Right cardiac atrium (tissue), 5 donors: ENCODE measurements at regions not wholly inside any gene's neighbourhood (a gene's known extent, or its start where the extent isn't known, plus 50 kb on each side); places are given as distances from the start of the nearest gene placed in this dataset.
A peak's percentile ranks its signal among the peaks of the same experiment; 100 is the strongest.

Experiments used
- ATAC-seq, 2 donors: fragments of 200-7000 bp; cut with Tn5 transposase; one replicate each; pipeline versions ENCODE4 v1.8.0 to v1.9.1; 2020; ENCODE audit warnings: moderate library complexity in 2 of 2, mild to moderate bottlenecking in 1 of 2
- DNase-seq, 3 donors: peaks; one replicate each; pipeline ENCODE4 v3.0.0-alpha.2; 2020
- H3K27ac ChIP-seq: one replicate; pipeline ENCODE4 v1.5.1; 2013; ENCODE audit warnings: mild to moderate bottlenecking, low read length, control low read depth, moderate library complexity
- H3K27me3 ChIP-seq: one replicate; pipeline ENCODE4 v1.6.1; 2013; ENCODE audit not compliant: control insufficient read depth, insufficient read depth
- H3K4me1 ChIP-seq: one replicate; pipeline ENCODE4 v1.6.1; 2013; ENCODE audit warnings: low read length; ENCODE audit not compliant: control insufficient read depth, insufficient read depth
- H3K4me3 ChIP-seq: one replicate; pipeline ENCODE4 v1.5.1; 2013; ENCODE audit warnings: low read length, control low read depth
- H3K9me3 ChIP-seq: one replicate; pipeline ENCODE4 v1.6.1; 2013; ENCODE audit warnings: low read length; ENCODE audit not compliant: control insufficient read depth
- WGBS: extraction: QIAGEN DNeasy Blood & Tissue Kit; methylation state at CpG from one replicate; pipeline ENCODE4 v1.1.7; 2013; 5-methylcytosine and 5-hydroxymethylcytosine counted together
- intact Hi-C, 4 donors: fragments of 100-400 bp; cut with DNase I; formaldehyde crosslinking; loops; one replicate each; pipeline versions ENCODE4 v1.11.0 to v1.14.0; 2022 to 2023
- donor health status: healthy with polysubstance abuse.
- donor health status: DM: no; HTN: yes; CAD: no.
- donor health status: DM: no; HTN: no; CAD: no.
- donor health status: DM: no; HTN: yes; CAD: no; lungs with severe emphysema.
- donor health status: DM: yes; HTN: yes; CAD: no.

GRCh38 chr22:49599691-49600455 lies 227.8 kb downstream of the BRD1 start:
- no peaks in the 10 kb centered on the region for H3K27me3 ChIP-seq
- 84% methylated on average over 25 of the region's 25 CpGs for WGBS
- H3K9me3 ChIP-seq = no peaks in the 10 kb centered on the region
- H3K4me1 ChIP-seq = no peaks in the 10 kb centered on the region
- no peak for ATAC-seq
- intact Hi-C loops = no loop called here
- DNase-seq = no peak
- H3K27ac ChIP-seq = no peak overlapping the region
- no peak overlapping the region for H3K4me3 ChIP-seq

DNA sequence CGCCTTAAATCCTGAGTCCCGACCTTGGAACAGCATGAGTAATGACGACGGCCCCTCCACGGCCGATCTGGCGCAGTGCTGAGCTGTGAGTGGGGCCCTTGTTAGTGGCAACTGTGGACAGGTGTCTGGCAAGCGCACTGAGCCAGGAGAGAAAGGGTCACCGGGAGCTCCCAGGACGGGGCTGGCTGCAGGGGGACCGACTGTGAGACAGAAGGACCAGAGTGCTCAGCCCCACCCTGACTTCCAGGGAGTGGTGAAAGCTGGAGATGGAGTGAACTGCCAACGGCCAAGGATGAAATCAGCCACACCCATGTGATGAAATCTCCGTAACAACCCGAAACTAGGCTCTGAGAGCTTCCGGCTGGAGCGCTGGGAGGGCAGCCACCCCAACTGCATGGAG lies 228.6 kb downstream of the BRD1 start:
- 65% methylated on average over 16 of the region's 16 CpGs for WGBS

GRCh38 chr22:49598338-49598737 lies 229.3 kb downstream of the BRD1 start:
- Histone ChIP-seq H3K27ac (no peak overlapping the region), H3K4me1 (no peaks in the 10 kb centered on the region), H3K4me3 (no peak overlapping the region), H3K27me3 (no peaks in the 10 kb centered on the region), H3K9me3 (no peaks in the 10 kb centered on the region)
- intact Hi-C loops = no loop called here
- ATAC-seq (no peak), DNase-seq (no peak)
- WGBS = 87% methylated on average over 9 of the region's 9 CpGs

More for the DNA sequence above, 228.6 kb downstream of the BRD1 start:
- Histone ChIP-seq H3K27ac (no peak overlapping the region), H3K4me3 (no peak overlapping the region), H3K27me3 (no peaks in the 10 kb centered on the region), H3K4me1 (no peaks in the 10 kb centered on the region), H3K9me3 (no peaks in the 10 kb centered on the region)
- DNase-seq (no peak), ATAC-seq (no peak)
- intact Hi-C loops = no loop called here

DNA sequence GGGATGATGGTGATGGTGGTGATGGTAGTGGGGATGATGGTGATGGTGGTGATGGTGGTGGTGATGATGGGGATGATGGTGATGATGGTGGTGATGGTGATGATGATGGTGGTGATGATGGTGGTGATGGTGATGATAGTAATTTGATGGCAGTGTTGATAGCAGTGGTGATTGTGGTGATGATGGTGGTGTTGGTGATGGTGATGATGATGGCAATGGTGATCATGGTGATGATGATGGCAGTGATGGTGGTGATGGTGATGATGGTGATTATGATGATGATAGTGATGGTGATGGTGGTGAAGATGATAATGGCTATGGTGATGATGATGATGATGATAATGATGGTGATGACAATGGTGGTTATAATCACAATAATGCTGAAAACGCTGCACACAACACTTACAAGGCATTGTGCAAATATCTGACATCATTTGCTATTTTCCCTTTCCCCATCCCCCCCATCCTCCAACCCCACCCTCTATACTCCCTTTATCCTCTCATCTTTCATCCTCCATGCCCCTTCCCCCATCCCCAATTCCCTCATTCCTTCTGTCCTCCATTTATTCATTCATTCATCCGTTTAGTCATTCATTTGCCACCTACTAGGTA lies 230.1 kb downstream of the BRD1 start:
- Histone ChIP-seq H3K27me3 (no peaks in the 10 kb centered on the region), H3K4me1 (no peaks in the 10 kb centered on the region), H3K4me3 (no peak overlapping the region), H3K9me3 (no peaks in the 10 kb centered on the region), H3K27ac (no peak overlapping the region)
- intact Hi-C loops = no loop called here
- ATAC-seq (no peak), DNase-seq (no peak)
- WGBS = 79% methylated on average over 2 of the region's 2 CpGs

DNA sequence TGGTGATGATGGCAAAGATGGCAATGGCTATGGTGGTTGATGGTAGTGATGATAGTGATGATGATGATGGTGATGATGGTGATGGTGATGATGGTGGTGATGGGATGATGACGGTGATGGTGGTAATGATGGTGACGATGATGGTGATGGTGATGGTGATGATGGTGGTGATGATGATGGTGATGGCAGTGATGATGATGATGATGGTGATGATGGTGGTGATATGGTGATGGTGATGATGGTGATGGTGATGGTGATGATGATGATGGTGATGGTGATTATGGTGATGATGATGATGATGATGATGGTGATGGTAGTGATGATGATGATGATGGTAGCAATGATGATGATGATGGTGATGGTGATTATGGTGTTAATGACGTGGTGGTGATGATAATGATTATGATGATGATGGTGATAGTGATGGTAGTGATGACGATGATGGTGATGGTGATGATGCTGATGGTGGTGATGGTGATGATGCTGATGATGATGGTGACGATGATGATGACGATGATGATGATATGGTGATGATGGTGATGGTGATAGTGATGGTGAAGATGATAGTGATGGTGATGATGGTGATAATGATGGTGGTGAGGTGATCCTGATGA lies 232.1 kb downstream of the BRD1 start:
- Histone ChIP-seq H3K4me1 (no peaks in the 10 kb centered on the region), H3K27ac (no peak overlapping the region), H3K9me3 (no peaks in the 10 kb centered on the region), H3K4me3 (no peak overlapping the region), H3K27me3 (no peaks in the 10 kb centered on the region)
- ATAC-seq (no peak), DNase-seq (no peak)
- WGBS = 89% methylated on average over 6 of the region's 6 CpGs
- intact Hi-C loops = no loop called here

- Histone ChIP-seq H3K27me3 (no peaks in the 10 kb centered on the region), H3K27ac (no peak overlapping the region), H3K4me3 (no peak overlapping the region), H3K4me1 (no peaks in the 10 kb centered on the region), H3K9me3 (no peaks in the 10 kb centered on the region)
- DNase-seq (no peak), ATAC-seq (no peak)
- WGBS = 85% methylated on average over 6 of the region's 6 CpGs
- intact Hi-C loops = no loop called here
Measured at GRCh38 chr22:49594078-49594477, 233.6 kb downstream of the BRD1 start.

DNA sequence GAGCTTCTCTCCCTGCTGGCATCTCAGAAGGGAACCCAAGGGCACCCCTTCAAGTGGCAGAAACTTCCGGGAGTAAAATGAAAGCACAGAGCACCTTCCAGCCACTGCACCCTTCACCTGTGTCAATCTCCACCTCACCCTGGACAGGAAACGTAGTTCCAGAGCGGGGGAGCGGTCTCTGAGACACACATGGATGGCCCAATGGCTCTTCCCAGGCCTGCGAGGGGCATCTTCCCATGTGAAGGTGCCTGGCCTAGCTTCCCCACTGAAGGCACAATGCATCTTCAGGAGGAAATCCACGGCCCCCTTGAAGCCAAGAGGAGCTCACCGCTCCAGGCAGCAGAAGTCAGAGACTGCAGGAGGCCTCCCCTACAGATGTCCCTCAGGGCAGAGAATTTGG lies 234.2 kb downstream of the BRD1 start:
- ATAC-seq = no peak
- no peak for DNase-seq
- no peaks in the 10 kb centered on the region for H3K4me1 ChIP-seq
- H3K27me3 ChIP-seq = no peaks in the 10 kb centered on the region
- 86% methylated on average over 7 of the region's 7 CpGs for WGBS
- no peak overlapping the region for H3K27ac ChIP-seq
- H3K9me3 ChIP-seq = no peaks in the 10 kb centered on the region
- H3K4me3 ChIP-seq = no peak overlapping the region
- intact Hi-C loops = no loop called here

- H3K4me1 ChIP-seq = no peaks in the 10 kb centered on the region
- 67% methylated on average over 12 of the region's 12 CpGs for WGBS
- H3K27ac ChIP-seq = no peak overlapping the region
- H3K9me3 ChIP-seq = no peaks in the 10 kb centered on the region
- peak in 1 of 2 donors; percentile 52 for ATAC-seq
- H3K27me3 ChIP-seq = no peaks in the 10 kb centered on the region
- intact Hi-C loops = no loop called here
- DNase-seq = no peak
- no peak overlapping the region for H3K4me3 ChIP-seq
Measured at GRCh38 chr22:49592780-49593501, 234.7 kb downstream of the BRD1 start.

- intact Hi-C loops = no loop called here
- H3K4me1 ChIP-seq = no peaks in the 10 kb centered on the region
- H3K4me3 ChIP-seq = no peak overlapping the region
- DNase-seq = no peak
- no peak for ATAC-seq
- no peak overlapping the region for H3K27ac ChIP-seq
- H3K27me3 ChIP-seq = no peaks in the 10 kb centered on the region
- H3K9me3 ChIP-seq = no peaks in the 10 kb centered on the region
- 86% methylated on average over 17 of the region's 17 CpGs for WGBS
Measured at GRCh38 chr22:49590851-49591445, 236.7 kb downstream of the BRD1 start.

DNA sequence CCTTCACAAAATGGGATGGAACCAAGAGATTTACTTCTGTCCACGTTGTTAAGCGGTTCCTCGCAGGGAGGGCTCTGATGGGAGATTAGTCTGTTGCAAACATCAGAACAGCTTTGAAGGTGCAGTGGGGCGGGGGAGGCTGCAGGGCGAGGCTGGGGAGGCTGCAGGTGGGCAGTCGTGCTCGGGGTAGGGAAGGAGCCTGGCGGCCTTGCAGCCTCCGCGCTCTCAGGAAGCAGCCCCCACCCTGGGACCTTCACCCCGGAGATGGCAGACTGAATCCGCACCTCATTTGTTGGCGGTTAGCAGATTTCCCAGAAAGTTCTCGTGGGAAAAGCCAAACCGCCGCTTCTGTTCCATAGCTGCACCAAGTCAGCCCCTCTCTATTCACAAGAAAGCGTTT lies 237.3 kb downstream of the BRD1 start:
- intact Hi-C loops = no loop called here
- Histone ChIP-seq H3K9me3 (no peaks in the 10 kb centered on the region), H3K4me3 (no peak overlapping the region), H3K27ac (no peak overlapping the region), H3K4me1 (no peaks in the 10 kb centered on the region), H3K27me3 (no peaks in the 10 kb centered on the region)
- no peak for ATAC-seq
- peak in 1 of 3 donors; percentile 39 for DNase-seq
- WGBS = 89% methylated on average over 17 of the region's 17 CpGs

DNA sequence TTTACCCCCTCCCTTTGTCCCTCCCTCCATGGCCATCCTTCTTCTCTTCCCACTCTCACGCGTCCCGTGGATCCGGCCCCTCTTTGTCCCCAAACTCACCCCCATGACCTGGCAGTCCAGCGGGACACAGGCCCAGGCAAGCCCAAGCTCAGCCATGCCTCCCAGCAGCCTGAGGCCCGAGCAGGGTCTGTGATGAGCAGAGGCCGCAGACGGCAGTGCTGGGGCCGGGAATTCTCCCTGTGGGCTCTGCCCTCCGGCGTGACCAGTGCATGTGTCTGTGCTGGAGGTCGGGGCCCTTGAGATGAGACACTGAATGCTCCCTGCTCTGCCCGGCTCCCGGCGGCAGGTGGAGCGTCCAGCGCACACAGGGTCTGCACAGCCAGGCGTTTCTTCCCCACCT lies 237.9 kb downstream of the BRD1 start:
- intact Hi-C loops = no loop called here
- H3K9me3 ChIP-seq = no peaks in the 10 kb centered on the region
- WGBS = 90% methylated on average over 18 of the region's 18 CpGs
- no peak for ATAC-seq
- DNase-seq = no peak
- H3K4me1 ChIP-seq = no peaks in the 10 kb centered on the region
- H3K27me3 ChIP-seq = no peaks in the 10 kb centered on the region
- no peak overlapping the region for H3K27ac ChIP-seq
- H3K4me3 ChIP-seq = no peak overlapping the region
